IMR-90 (cell line): ENCODE measurements at regions not wholly inside any gene's neighbourhood (a gene's known extent, or its start where the extent isn't known, plus 50 kb on each side); places are given as distances from the start of the nearest gene placed in this dataset.

Experiments used
- CEBPB ChIP-seq: IDR thresholded peaks from 2 replicates; pipeline ENCODE4 v1.6.1; 2012; ENCODE audit warnings: low read depth, low read length, improper control_type of control experiment
- CHD1 ChIP-seq: IDR thresholded peaks from 2 replicates; pipeline ENCODE4 v1.6.1; 2012; ENCODE audit warnings: low read depth, low read length, improper control_type of control experiment
- FOS ChIP-seq: fragments of 150-350 bp; IDR thresholded peaks from 2 replicates; pipeline ENCODE4 v1.6.1; 2016; ENCODE audit warnings: low read depth, low read length
- MAFK ChIP-seq: IDR thresholded peaks from 2 replicates; pipeline ENCODE4 v1.6.1; 2012; ENCODE audit warnings: low read depth, low read length, improper control_type of control experiment
- MXI1 ChIP-seq: IDR thresholded peaks from 2 replicates; pipeline ENCODE4 v1.6.1; 2012; ENCODE audit warnings: low read depth, mild to moderate bottlenecking, low read length, moderate library complexity, borderline replicate concordance
- NFE2L2 ChIP-seq: fragments of 150-350 bp; IDR thresholded peaks from 2 replicates; pipeline ENCODE4 v1.6.1; 2016; ENCODE audit warnings: low read depth, mild to moderate bottlenecking, low read length
- POLR2A ChIP-seq: IDR thresholded peaks from 2 replicates; pipeline ENCODE4 v1.6.1; 2012; ENCODE audit warnings: mild to moderate bottlenecking, low read depth, low read length
- RAD21 ChIP-seq: IDR thresholded peaks from 2 replicates; pipeline ENCODE4 v1.6.1; 2012; ENCODE audit warnings: low read length, improper control_type of control experiment
- RCOR1 ChIP-seq: IDR thresholded peaks from 2 replicates; pipeline ENCODE4 v1.6.1; 2012; ENCODE audit warnings: mild to moderate bottlenecking, low read length, improper control_type of control experiment; ENCODE audit not compliant: insufficient replicate concordance
- RFX5 ChIP-seq: IDR thresholded peaks from 2 replicates; pipeline ENCODE4 v1.8.0; 2012; ENCODE audit warnings: low read depth, mild to moderate bottlenecking, low read length, moderate library complexity
- SMC3 ChIP-seq: fragments of 150-350 bp; IDR thresholded peaks from 2 replicates; pipeline ENCODE4 v1.6.1; 2016; ENCODE audit warnings: low read depth, mild to moderate bottlenecking, antibody characterized with exemption, low read length, moderate library complexity
- TF ChIP-seq, protein P1 (sequence below): conservative IDR thresholded peaks from 2 replicates; pipeline ENCODE4 v1.5.1; 2012; ENCODE audit warnings: mild to moderate bottlenecking, low read depth, low read length, improper control_type of control experiment
- TF ChIP-seq, protein P2 (sequence below): fragments of 150-350 bp; IDR thresholded peaks from 2 replicates; pipeline ENCODE4 v1.6.1; 2016; ENCODE audit warnings: low read depth, mild to moderate bottlenecking, low read length, moderate library complexity, borderline replicate concordance
- TF ChIP-seq, protein P3 (sequence below): fragments of 150-350 bp; IDR thresholded peaks from 2 replicates; pipeline ENCODE4 v1.6.1; 2017; ENCODE audit warnings: mild to moderate bottlenecking, antibody characterized with exemption, low read length, low read depth

DNA sequence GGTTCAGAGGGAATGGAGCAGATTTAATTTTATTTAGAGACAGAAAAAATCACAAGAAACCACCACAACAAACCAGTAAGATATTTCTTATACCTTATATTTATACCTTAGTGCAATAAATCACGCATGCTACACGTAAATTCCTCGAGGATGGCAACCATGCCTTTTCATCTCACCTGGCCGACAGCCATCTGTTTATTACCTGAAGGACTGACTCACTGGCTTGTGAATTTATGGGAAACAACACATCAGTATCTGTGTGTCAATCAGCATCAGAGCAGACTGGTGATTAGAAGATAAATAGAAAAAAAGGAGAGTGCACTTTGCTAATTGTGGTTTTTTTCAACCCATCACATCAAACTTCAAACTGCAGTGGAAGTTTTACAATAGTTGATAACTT, 58.4 kb downstream of the S1PR1 start:
- TF ChIP-seq, protein P1, sequence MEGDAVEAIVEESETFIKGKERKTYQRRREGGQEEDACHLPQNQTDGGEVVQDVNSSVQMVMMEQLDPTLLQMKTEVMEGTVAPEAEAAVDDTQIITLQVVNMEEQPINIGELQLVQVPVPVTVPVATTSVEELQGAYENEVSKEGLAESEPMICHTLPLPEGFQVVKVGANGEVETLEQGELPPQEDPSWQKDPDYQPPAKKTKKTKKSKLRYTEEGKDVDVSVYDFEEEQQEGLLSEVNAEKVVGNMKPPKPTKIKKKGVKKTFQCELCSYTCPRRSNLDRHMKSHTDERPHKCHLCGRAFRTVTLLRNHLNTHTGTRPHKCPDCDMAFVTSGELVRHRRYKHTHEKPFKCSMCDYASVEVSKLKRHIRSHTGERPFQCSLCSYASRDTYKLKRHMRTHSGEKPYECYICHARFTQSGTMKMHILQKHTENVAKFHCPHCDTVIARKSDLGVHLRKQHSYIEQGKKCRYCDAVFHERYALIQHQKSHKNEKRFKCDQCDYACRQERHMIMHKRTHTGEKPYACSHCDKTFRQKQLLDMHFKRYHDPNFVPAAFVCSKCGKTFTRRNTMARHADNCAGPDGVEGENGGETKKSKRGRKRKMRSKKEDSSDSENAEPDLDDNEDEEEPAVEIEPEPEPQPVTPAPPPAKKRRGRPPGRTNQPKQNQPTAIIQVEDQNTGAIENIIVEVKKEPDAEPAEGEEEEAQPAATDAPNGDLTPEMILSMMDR = no peak
- TF ChIP-seq POLR2A = no peak
- TF ChIP-seq SMC3 = no peak
- TF ChIP-seq, protein P2, sequence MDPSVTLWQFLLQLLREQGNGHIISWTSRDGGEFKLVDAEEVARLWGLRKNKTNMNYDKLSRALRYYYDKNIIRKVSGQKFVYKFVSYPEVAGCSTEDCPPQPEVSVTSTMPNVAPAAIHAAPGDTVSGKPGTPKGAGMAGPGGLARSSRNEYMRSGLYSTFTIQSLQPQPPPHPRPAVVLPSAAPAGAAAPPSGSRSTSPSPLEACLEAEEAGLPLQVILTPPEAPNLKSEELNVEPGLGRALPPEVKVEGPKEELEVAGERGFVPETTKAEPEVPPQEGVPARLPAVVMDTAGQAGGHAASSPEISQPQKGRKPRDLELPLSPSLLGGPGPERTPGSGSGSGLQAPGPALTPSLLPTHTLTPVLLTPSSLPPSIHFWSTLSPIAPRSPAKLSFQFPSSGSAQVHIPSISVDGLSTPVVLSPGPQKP = no peak
- TF ChIP-seq RAD21 = no peak
- TF ChIP-seq MAFK = no peak
- TF ChIP-seq RCOR1 = no peak
- no peak for TF ChIP-seq RFX5
- TF ChIP-seq CEBPB = no peak
- no peak for TF ChIP-seq MXI1
- no peak for TF ChIP-seq CHD1
- TF ChIP-seq, protein P3, sequence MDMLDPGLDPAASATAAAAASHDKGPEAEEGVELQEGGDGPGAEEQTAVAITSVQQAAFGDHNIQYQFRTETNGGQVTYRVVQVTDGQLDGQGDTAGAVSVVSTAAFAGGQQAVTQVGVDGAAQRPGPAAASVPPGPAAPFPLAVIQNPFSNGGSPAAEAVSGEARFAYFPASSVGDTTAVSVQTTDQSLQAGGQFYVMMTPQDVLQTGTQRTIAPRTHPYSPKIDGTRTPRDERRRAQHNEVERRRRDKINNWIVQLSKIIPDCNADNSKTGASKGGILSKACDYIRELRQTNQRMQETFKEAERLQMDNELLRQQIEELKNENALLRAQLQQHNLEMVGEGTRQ = no peak
- no peak for TF ChIP-seq NFE2L2
- TF ChIP-seq FOS = no peak
